GM12872 (cell line): ENCODE measurements at regions not wholly inside any gene's neighbourhood (a gene's known extent, or its start where the extent isn't known, plus 50 kb on each side); places are given as distances from the start of the nearest gene placed in this dataset.

Experiments used
- CTCF ChIP-seq: IDR thresholded peaks from 3 replicates; pipeline ENCODE4 v1.5.1; 2011; ENCODE audit warnings: low read depth, mild to moderate bottlenecking, low read length, moderate library complexity; ENCODE audit not compliant: insufficient read depth

DNA sequence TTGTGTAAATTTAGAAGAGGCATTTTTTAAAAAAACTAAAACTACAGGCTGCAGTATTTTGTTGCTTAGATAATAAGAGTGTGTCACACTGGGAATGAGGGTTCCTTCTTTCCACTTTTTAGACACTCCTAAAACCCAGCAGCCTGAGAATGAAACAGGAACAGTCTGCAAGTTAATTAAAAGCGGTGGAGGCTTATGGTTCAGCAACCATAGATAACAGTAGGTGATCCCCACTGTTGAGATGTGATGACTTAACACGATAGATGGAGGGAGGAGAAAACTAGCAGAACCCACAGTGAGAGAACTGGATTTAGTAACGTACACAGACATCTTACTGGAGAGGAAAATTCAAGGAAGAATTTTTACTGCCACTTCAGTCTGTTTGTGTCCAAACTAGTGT lies 767.3 kb downstream of the C4orf33 start:
- TF ChIP-seq CTCF = no peak

- TF ChIP-seq CTCF = no peak
Measured at GRCh38 chr4:129883996-129884395, 788.0 kb downstream of the C4orf33 start.

- no peak for TF ChIP-seq CTCF
Measured at GRCh38 chr4:129897111-129897510, 801.2 kb downstream of the C4orf33 start.

DNA sequence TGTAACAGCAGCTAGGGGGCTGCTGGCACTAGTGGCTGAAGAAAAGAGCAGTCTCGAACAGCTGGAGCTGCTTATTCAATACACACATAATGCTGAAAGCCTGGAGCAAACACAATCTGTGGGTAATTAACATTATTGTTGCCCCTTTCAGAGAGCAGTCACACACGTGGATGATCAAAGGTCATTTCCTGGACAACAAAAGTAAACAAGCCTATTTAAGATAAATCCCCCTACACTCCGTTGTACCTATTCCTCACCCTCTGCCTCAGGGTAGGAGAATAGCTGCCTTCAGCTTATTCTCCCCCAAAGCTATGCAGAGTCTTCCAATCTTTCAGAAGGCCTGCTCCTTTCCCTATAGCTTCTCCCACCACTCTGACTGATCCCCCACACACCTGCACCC lies 803.9 kb downstream of the C4orf33 start:
- TF ChIP-seq CTCF = no peak

- no peak for TF ChIP-seq CTCF
Measured at GRCh38 chr4:129900430-129900953, 804.5 kb downstream of the C4orf33 start.

- no peak for TF ChIP-seq CTCF
Measured at GRCh38 chr4:129901205-129901604, 805.3 kb downstream of the C4orf33 start.

DNA sequence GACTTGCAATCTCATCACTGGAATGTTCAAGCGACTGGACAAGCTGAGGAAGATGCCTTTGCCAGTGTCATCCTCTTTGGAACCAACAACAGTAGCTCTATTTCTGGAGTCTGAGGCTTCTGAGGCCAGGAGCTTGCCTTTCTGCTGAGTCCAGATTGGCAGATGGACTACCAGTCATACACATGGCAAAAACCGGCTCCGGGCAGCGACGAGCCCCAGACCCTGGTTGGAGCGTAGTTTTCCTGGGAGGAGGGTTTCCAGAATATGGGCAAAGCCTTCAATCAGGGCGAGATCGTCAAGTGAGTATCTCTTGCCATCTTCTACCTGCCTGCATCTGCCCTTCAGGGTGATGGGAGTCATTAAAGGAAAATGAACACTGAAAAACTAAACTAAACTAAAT lies 807.9 kb downstream of the C4orf33 start:
- TF ChIP-seq CTCF = no peak

DNA sequence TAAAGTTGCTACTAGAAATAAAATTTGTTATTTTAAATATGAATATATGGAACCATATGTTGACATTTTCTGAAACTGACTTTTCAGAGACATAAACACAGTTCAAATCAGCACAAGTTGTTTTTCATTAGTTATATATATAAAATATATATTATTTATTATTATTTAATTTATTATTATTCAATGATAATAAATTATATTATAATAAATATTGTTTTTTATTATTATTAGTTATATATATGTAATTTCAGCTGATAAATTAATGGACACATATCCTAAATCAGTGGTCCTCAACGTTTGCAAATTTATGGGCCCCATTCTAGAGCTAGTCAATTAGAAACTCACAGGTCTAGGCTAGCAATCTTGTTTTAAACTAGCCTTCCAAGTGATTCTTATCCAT lies 809.3 kb downstream of the C4orf33 start:
- no peak for TF ChIP-seq CTCF
